GM21528 (cell line): ENCODE measurements at regions not wholly inside any gene's neighbourhood (a gene's known extent, or its start where the extent isn't known, plus 50 kb on each side); places are given as distances from the start of the nearest gene placed in this dataset.

Experiments used
- ATAC-seq: cut with Tn5 transposase; IDR thresholded peaks from one replicate; pipeline ENCODE4 v1.9.1; 2021; ENCODE audit warnings: mild to moderate bottlenecking, moderate library complexity; ENCODE audit not compliant: unreplicated experiment, low FRiP score

GRCh38 chr9:80013891-80014290 lies 442.1 kb downstream of the TLE4 start:
- ATAC-seq = no peak

- ATAC-seq = no peak
These were observed 441.0 kb downstream of the TLE4 start for GRCh38 chr9:80012557-80013330.

- no peak for ATAC-seq
These were observed 437.4 kb downstream of the TLE4 start for GRCh38 chr9:80009204-80009603.

GRCh38 chr9:80004714-80005113 lies 432.9 kb downstream of the TLE4 start:
- ATAC-seq = no peak

- ATAC-seq = no peak
These were observed 418.8 kb downstream of the TLE4 start for GRCh38 chr9:79990536-79990935.

- no peak for ATAC-seq
These were observed 417.3 kb downstream of the TLE4 start for GRCh38 chr9:79989079-79989478.

- ATAC-seq = no peak
These were observed 416.4 kb downstream of the TLE4 start for GRCh38 chr9:79988126-79988525.

GRCh38 chr9:79986437-79986836 lies 414.7 kb downstream of the TLE4 start:
- ATAC-seq = no peak

- no peak for ATAC-seq
These were observed 414.0 kb downstream of the TLE4 start for GRCh38 chr9:79985772-79986171.

GRCh38 chr9:79985264-79985663 lies 413.5 kb downstream of the TLE4 start:
- ATAC-seq = no peak

- ATAC-seq = no peak
These were observed 412.8 kb downstream of the TLE4 start for GRCh38 chr9:79984429-79985067.

GRCh38 chr9:79980432-79980831 lies 408.7 kb downstream of the TLE4 start:
- no peak for ATAC-seq

GRCh38 chr9:79977510-79978197 lies 405.9 kb downstream of the TLE4 start:
- ATAC-seq = no peak

- ATAC-seq = no peak
These were observed 405.3 kb downstream of the TLE4 start for GRCh38 chr9:79977074-79977435.

- no peak for ATAC-seq
These were observed 404.7 kb downstream of the TLE4 start for GRCh38 chr9:79976257-79977073.

GRCh38 chr9:79975621-79976256 lies 404.0 kb downstream of the TLE4 start:
- no peak for ATAC-seq

- no peak for ATAC-seq
These were observed 403.1 kb downstream of the TLE4 start for GRCh38 chr9:79974806-79975422.

GRCh38 chr9:79973627-79974026 lies 401.9 kb downstream of the TLE4 start:
- no peak for ATAC-seq

- ATAC-seq = no peak
These were observed 398.3 kb downstream of the TLE4 start for GRCh38 chr9:79970146-79970425.
